GM12874 (cell line): ENCODE measurements at regions not wholly inside any gene's neighbourhood (a gene's known extent, or its start where the extent isn't known, plus 50 kb on each side); places are given as distances from the start of the nearest gene placed in this dataset.

Experiments
- TF ChIP-seq, protein P1 (sequence below): IDR thresholded peaks from 2 replicates; pipeline ENCODE4 v1.5.1; 2011; ENCODE audit warnings: low read depth, mild to moderate bottlenecking, control low read depth, low read length, moderate library complexity; ENCODE audit not compliant: insufficient read depth

DNA sequence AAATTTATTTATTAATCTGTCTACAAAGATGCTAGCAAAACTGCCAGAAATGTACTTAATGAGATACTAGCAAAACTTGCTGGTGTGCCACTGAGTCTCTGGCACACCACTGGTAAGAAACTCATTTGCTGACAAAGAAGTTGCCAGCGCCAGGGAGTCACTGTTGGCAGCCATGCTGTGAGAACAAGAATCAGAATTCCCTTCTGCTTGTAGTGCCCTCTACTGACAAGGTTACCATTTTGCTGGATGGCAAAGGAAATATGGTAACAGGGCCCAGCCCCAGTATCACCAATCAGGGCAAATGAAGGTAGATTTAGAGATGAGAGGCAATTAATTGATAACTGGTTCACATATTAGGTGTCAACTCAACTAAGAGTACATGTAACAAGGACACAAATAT lies 750.1 kb upstream of the ADGRL3 start:
- TF ChIP-seq, protein P1, sequence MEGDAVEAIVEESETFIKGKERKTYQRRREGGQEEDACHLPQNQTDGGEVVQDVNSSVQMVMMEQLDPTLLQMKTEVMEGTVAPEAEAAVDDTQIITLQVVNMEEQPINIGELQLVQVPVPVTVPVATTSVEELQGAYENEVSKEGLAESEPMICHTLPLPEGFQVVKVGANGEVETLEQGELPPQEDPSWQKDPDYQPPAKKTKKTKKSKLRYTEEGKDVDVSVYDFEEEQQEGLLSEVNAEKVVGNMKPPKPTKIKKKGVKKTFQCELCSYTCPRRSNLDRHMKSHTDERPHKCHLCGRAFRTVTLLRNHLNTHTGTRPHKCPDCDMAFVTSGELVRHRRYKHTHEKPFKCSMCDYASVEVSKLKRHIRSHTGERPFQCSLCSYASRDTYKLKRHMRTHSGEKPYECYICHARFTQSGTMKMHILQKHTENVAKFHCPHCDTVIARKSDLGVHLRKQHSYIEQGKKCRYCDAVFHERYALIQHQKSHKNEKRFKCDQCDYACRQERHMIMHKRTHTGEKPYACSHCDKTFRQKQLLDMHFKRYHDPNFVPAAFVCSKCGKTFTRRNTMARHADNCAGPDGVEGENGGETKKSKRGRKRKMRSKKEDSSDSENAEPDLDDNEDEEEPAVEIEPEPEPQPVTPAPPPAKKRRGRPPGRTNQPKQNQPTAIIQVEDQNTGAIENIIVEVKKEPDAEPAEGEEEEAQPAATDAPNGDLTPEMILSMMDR = no peak

DNA sequence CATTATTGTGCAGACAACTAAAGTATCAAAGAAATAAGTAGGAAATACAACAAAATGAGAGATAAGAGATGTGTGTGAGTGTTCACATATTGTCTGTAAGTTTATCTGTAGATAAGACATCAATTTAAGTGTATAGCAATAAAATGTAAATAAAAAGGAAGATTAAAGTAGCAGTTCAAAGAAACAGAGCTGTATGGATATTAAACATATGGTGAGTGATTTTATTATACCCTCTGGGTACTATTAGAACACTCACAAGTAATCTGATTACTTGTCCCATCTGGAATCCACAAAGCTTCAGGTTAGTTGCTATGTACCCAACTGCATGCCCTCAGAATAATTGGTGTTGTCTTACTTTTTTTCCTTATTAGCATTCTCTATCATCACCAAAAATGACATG lies 747.9 kb upstream of the ADGRL3 start:
- TF ChIP-seq, protein P1 = no peak

DNA sequence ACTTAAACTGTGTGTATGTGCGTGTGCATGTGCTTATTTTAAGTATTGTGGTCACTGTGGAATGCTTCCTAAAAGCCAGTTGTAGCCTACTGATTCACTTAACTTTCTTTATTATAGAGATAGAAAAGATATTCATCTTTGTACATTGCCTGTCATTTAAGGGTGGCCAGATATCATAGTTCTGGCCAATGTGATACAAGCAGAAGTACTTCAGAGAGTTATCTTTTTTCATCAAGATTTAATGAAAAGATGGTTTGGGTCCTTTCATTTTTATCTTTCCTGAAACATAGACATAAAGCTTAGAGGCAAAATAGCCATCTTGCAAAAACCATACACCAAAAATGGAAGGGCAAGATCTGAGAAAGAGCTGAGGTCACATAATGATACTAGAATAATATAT lies 744.7 kb upstream of the ADGRL3 start:
- TF ChIP-seq, protein P1 = no peak

DNA sequence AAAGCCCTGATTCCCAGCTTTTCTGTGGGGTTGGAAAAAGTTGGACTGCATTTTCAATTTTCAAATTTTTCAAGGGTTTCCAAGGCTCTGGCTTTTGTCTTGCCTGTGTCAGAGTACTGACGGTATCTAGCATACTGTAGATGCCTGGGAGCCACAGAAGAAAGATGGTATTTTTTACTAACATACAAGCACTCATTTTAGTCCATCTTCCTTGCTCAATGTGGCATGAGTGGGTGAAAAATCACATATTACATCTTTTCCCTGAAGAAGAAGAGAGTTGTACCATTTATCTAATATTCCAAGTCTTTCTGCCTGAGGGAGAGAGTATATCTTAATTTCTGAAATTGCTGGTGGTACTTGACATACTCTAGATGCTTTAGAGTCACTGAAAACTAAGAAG lies 738.6 kb upstream of the ADGRL3 start:
- TF ChIP-seq, protein P1 = no peak

DNA sequence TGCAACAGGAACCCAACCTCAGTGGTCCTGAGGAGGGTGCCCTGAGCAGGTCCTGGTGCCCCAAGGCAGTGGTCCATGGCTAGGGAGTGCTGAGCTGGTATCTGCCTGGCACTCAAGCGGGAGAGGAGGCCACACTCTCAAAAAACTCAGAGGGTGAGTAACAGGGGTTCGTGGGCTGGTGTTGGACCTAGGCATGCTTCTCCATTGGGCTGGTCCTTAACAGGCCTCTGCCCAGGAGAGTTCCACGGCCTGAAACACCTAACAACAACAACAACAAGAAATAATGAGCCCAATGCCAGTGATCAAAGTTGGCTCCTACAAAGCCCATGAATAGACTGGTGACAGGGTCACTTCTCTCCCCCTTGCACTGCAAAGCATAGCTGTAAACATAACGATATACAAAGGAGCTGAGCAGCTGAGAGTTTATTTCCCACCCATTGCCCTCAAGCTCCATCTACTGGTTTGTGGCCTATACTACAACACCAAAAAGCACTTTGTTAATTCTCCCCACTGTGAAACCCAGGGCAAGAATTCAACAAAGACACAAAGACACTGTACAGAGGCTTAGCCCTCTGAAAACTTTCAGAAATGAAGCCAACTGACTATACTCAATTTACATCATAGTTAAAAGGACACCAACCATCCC lies 736.1 kb upstream of the ADGRL3 start:
- TF ChIP-seq, protein P1 = peak; percentile 46

DNA sequence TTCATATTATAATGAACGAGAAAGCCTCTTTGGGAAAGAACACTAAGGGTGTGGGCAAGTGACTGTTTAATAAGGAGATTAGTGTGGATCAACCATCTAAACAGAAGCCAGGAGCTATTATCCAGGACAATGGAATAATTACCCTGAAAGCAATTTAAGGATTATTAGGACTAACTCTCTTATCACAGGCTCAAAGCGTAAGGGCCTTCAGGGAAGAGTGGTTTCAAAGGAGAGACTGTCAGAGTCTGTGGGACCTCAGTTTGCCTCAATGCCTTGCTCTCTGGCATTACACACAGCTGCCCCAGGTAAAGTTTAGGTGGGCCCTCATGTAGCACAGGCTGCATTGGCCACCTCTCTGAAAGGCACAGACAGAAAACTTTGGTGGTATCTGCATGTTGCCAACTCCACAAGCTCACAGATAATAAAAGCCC lies 717.2 kb upstream of the ADGRL3 start:
- TF ChIP-seq, protein P1 = no peak

DNA sequence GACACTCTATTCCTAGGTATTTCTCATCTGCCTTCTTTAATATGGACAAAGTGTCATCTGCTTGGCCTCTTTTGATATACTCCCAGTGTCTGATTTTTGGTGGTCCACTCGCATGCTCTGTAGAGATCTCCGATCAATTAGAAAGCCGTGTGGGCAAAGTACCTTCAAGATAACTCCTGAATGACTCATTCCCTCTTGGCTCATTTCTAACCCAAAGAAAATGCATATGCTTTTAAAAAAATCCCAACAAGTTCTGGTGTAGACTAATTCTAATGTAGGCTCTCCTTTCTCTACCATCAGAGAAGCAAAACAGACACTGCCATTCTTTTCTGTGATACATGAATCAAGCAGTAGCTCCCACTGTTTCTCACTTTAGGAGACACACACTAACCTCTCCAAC lies 714.9 kb upstream of the ADGRL3 start:
- TF ChIP-seq, protein P1 = no peak
